HG03469 (cell line): ENCODE measurements at regions not wholly inside any gene's neighbourhood (a gene's known extent, or its start where the extent isn't known, plus 50 kb on each side); places are given as distances from the start of the nearest gene placed in this dataset.
"Not testable (repeated sequence)": the region's sequence is repeated elsewhere in the genome, so short reads cannot be mapped to it uniquely, and the experiment has no call there.

Source experiments
- ATAC-seq: cut with Tn5 transposase; IDR thresholded peaks from one replicate; pipeline ENCODE4 v1.9.1; 2021; ENCODE audit warnings: mild to moderate bottlenecking, moderate library complexity, moderate number of reproducible peaks; ENCODE audit not compliant: unreplicated experiment

GRCh38 chr16:86244936-86245335 is 265.4 kb upstream of the FOXF1 start:
- no peak for ATAC-seq

- ATAC-seq = no peak
Measured at GRCh38 chr16:86245351-86245750, 265.0 kb upstream of the FOXF1 start.

- no peak for ATAC-seq
Measured at GRCh38 chr16:86245895-86246294, 264.4 kb upstream of the FOXF1 start.

- ATAC-seq = no peak
Measured at GRCh38 chr16:86248310-86248905, 261.9 kb upstream of the FOXF1 start.

- ATAC-seq = no peak
Measured at GRCh38 chr16:86249631-86250030, 260.7 kb upstream of the FOXF1 start.

- ATAC-seq = no peak
Measured at GRCh38 chr16:86251682-86252081, 258.6 kb upstream of the FOXF1 start.

- ATAC-seq = no peak
Measured at GRCh38 chr16:86252596-86252995, 257.7 kb upstream of the FOXF1 start.

- ATAC-seq = no peak
Measured at GRCh38 chr16:86255966-86256365, 254.4 kb upstream of the FOXF1 start.

GRCh38 chr16:86256995-86257394 is 253.3 kb upstream of the FOXF1 start:
- no peak for ATAC-seq

GRCh38 chr16:86257546-86257945 is 252.8 kb upstream of the FOXF1 start:
- ATAC-seq = no peak

GRCh38 chr16:86258713-86259112 is 251.6 kb upstream of the FOXF1 start:
- ATAC-seq = no peak

- no peak for ATAC-seq
Measured at GRCh38 chr16:86259499-86259898, 250.8 kb upstream of the FOXF1 start.

- ATAC-seq = no peak
Measured at GRCh38 chr16:86261379-86261778, 248.9 kb upstream of the FOXF1 start.

- not testable (repeated sequence) for ATAC-seq
Measured at GRCh38 chr16:86267657-86268056, 242.7 kb upstream of the FOXF1 start.

GRCh38 chr16:86270696-86271095 is 239.6 kb upstream of the FOXF1 start:
- no peak for ATAC-seq

- ATAC-seq = no peak
Measured at GRCh38 chr16:86272744-86273143, 237.6 kb upstream of the FOXF1 start.

GRCh38 chr16:86277221-86277620 is 233.1 kb upstream of the FOXF1 start:
- ATAC-seq = no peak

GRCh38 chr16:86277859-86278258 is 232.5 kb upstream of the FOXF1 start:
- not testable (repeated sequence) for ATAC-seq

GRCh38 chr16:86281421-86281820 is 228.9 kb upstream of the FOXF1 start:
- no peak for ATAC-seq

GRCh38 chr16:86283944-86284343 is 226.4 kb upstream of the FOXF1 start:
- no peak for ATAC-seq

- ATAC-seq = no peak
Measured at GRCh38 chr16:86285421-86285820, 224.9 kb upstream of the FOXF1 start.

GRCh38 chr16:86285938-86286921 is 224.1 kb upstream of the FOXF1 start:
- no peak for ATAC-seq
